GM18499 (cell line): ENCODE measurements at regions not wholly inside any gene's neighbourhood (a gene's known extent, or its start where the extent isn't known, plus 50 kb on each side); places are given as distances from the start of the nearest gene placed in this dataset.
"Not testable (repeated sequence)": the region's sequence is repeated elsewhere in the genome, so short reads cannot be mapped to it uniquely, and the experiment has no call there.

Source experiments
- ATAC-seq: cut with Tn5 transposase; IDR thresholded peaks from one replicate; pipeline ENCODE4 v1.9.1; 2021; ENCODE audit warnings: moderate number of reproducible peaks; ENCODE audit not compliant: insufficient read depth, unreplicated experiment

GRCh38 chr15:89023311-89023961 is 64.8 kb upstream of the ABHD2 start:
- no peak for ATAC-seq

DNA sequence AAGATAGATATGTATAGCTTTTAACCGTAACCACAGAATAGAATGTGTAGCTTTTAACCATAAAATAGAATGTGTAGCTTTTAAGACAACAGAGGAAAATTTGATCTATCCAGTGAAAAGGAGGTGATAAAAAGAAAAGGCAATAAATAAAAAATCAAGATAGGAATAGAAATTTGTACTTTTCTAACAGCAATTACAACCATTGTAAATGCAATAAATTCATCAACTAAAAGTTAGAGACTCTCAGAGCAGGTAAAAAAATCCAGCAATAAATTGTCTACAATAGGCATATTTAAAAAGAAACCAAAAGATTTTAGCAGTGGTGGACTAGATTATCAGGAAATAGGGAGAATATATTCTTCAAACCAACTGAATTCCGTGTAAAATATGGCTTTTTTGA is 63.8 kb upstream of the ABHD2 start:
- no peak for ATAC-seq

DNA sequence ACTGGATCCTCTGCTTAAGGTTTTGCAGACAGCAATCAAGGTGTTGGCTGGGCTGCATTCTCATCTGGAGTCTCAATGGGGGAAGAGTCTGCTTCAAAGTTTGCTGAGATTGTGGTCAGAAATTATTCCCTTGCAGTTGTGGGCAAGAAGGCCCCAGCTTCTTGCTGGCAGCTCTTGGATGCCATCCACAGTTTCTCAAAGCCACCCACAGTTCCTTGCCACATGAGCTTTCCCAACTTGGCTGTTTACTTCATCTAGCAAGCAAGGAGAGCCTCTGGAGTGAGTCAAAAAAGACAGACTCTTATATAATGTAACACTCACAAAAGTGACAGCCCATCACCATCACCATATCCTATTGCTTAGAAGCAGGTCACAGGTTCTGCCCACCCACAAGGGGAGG is 62.1 kb upstream of the ABHD2 start:
- ATAC-seq, result no peak

- ATAC-seq, result no peak
Measured at GRCh38 chr15:89028036-89028435, 60.2 kb upstream of the ABHD2 start.

- no peak for ATAC-seq
Measured at GRCh38 chr15:89030311-89030710, 57.9 kb upstream of the ABHD2 start.

DNA sequence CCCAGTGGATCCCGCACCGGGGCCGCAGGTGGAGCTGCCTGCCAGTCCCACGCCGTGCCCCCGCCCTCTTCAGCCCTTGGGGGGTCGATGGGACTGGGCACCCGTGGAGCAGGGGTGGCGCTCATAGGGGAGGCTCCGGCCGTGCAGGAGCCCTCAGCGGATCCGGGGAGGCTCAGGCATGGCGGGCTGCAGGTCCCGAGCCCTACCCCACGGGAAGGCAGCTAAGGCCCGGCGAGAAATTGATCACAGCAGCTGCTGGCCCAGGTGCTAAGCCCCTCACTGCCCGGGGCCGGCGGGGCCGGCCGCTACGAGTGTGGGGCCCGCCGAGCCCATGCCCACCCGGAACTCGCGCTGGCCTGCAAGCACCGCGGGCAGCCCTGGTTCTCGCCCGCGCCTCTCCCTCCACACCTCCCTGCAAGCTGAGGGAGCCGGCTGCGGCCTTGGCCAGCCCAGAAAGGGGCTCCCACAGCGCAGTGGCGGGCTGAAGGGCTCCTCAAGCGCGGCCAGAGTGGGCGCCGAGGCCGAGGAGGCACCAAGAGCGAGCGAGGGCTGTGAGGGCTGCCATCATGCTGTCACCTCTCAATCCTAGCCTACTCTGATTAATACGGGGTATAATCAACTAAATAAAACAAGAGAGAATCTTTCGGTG is 56.5 kb upstream of the ABHD2 start:
- not testable (repeated sequence) for ATAC-seq

GRCh38 chr15:89034305-89034704 is 54.0 kb upstream of the ABHD2 start:
- no peak for ATAC-seq

GRCh38 chr15:89035150-89035549 is 53.1 kb upstream of the ABHD2 start:
- ATAC-seq, result no peak

DNA sequence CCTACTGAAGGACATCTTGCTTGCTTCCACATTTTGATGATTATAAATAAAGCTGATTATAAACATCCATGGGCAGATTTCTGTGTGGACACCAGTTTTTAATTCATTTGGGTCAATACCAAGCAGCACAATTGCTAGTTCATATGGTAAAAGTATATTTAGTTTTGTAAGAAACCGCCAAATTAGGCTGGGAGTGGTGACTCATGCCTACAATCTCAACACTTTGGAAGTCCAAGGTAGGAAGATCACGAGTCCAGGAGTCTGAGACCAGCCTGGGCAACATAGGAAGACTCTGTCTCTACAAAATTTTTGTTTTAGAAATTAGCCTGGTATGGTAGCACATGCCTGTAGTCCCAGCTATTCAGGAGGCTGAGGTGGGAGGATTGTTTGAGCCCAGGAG is 52.6 kb upstream of the ABHD2 start:
- ATAC-seq, result no peak

DNA sequence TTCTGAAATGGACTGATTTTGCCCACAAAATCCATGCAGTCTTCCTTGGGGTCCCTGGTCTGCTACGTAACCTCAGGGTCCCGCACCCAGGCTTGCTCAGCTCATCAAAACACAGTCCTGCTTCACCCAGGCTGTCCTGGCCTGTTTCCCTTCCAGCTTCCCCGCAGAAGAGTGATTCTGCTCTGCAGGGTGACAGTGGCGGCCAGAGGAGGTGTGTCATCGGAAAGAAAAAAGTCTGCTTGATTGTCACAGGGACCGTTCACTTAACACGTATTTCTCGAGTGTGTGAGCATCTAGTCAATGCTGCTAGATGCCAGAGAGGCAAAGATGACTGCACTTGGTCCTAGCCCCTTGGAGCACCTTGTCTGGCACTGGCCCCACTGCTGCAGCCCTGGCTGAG is 50.1 kb upstream of the ABHD2 start:
- no peak for ATAC-seq
